IMR-90 (cell line): ENCODE measurements at regions not wholly inside any gene's neighbourhood (a gene's known extent, or its start where the extent isn't known, plus 50 kb on each side); places are given as distances from the start of the nearest gene placed in this dataset.

Experiments
- BHLHE40 ChIP-seq: fragments of 150-350 bp; IDR thresholded peaks from 2 replicates; pipeline ENCODE4 v1.6.1; 2016; ENCODE audit warnings: mild to moderate bottlenecking, low read depth, low read length
- CEBPB ChIP-seq: IDR thresholded peaks from 2 replicates; pipeline ENCODE4 v1.6.1; 2012; ENCODE audit warnings: low read depth, low read length, improper control_type of control experiment
- FOS ChIP-seq: fragments of 150-350 bp; IDR thresholded peaks from 2 replicates; pipeline ENCODE4 v1.6.1; 2016; ENCODE audit warnings: low read depth, low read length
- POLR2A ChIP-seq: IDR thresholded peaks from 2 replicates; pipeline ENCODE4 v1.6.1; 2012; ENCODE audit warnings: mild to moderate bottlenecking, low read depth, low read length
- TF ChIP-seq, protein P1 (sequence below): conservative IDR thresholded peaks from 2 replicates; pipeline ENCODE4 v1.5.1; 2012; ENCODE audit warnings: mild to moderate bottlenecking, low read depth, low read length, improper control_type of control experiment

DNA sequence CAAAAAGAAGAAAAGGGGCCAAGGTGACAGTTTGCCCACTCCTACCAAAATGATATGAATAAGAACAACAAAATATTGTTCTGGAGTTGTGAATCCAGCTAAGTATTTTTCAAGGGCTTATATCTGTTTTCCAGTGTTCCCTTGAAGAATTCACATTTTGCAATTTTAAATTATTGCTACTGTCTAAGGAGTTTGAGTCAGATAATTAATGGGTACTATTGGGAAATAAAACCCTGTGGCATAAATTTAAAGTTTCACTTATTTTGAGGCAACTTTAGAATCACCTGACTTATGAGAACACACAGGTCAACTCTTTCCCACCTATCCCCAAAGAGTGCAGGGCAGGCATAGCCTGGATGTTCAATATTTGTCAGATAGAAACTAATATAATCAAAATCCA, 188.0 kb upstream of the GHR start:
- TF ChIP-seq, protein P1, sequence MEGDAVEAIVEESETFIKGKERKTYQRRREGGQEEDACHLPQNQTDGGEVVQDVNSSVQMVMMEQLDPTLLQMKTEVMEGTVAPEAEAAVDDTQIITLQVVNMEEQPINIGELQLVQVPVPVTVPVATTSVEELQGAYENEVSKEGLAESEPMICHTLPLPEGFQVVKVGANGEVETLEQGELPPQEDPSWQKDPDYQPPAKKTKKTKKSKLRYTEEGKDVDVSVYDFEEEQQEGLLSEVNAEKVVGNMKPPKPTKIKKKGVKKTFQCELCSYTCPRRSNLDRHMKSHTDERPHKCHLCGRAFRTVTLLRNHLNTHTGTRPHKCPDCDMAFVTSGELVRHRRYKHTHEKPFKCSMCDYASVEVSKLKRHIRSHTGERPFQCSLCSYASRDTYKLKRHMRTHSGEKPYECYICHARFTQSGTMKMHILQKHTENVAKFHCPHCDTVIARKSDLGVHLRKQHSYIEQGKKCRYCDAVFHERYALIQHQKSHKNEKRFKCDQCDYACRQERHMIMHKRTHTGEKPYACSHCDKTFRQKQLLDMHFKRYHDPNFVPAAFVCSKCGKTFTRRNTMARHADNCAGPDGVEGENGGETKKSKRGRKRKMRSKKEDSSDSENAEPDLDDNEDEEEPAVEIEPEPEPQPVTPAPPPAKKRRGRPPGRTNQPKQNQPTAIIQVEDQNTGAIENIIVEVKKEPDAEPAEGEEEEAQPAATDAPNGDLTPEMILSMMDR: no peak
- TF ChIP-seq CEBPB: no peak
- TF ChIP-seq BHLHE40: no peak
- TF ChIP-seq POLR2A: no peak
- no peak for TF ChIP-seq FOS
